GM21360 (cell line): ENCODE measurements at regions not wholly inside any gene's neighbourhood (a gene's known extent, or its start where the extent isn't known, plus 50 kb on each side); places are given as distances from the start of the nearest gene placed in this dataset.

ENCODE experiments used
- ATAC-seq: cut with Tn5 transposase; IDR thresholded peaks from one replicate; pipeline ENCODE4 v1.9.1; 2021; ENCODE audit warnings: mild to moderate bottlenecking, moderate library complexity; ENCODE audit not compliant: unreplicated experiment

DNA sequence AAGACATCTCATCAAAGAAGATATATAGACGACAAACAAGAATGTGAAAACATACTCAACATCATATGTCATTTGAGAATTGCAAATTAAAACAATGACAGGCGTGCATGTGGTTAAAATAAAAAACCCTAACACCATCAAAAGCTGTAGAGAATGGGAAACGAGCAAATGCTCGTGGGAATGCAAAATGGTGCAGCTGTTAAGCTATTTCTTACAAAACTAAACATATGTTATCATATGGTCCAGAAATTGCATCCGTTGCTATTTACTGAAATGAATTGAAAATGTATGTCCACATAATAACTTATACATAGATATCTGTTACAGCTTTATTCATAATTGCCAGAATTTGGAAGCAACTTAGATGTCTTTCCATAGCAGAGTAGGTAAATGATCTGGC, 574.4 kb downstream of the TNS3 start:
- no peak for ATAC-seq

DNA sequence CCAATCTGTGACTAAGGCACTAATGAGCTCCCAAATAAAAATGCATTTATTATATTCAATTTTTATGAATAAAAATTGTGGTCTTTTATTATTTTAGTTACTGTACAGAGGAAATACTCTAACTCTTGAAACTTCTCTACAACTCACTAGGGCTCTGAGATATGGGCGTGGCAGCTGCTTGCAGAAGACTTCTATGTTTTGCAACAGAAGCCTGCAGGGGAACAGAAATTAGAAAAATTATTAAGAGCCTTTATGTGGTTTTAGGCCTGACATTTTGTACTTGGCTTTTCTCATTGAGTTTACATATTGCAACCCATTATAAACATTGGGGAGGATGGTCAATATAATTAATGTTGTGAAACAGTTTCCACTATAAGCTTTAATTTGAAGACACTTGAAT, 581.4 kb downstream of the TNS3 start:
- no peak for ATAC-seq

DNA sequence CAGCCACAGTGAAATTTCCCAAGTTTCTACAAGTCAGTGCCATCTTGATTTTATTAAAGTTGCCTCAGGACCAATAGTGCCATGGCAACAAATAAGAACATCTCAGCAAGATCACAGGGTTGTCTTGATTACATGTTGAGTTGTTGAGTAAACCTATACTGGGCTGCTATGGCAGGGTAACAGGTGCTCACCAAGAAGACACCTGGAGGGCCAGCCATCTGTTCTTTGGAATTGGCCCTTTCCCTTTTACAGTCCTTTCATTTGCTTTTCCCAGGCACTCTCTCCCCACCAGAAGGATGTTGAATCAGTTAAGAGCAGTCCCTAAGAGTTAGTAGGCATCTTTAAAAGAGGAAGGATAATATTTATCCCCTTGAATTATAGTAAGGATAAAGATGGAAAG, 582.0 kb downstream of the TNS3 start:
- no peak for ATAC-seq

DNA sequence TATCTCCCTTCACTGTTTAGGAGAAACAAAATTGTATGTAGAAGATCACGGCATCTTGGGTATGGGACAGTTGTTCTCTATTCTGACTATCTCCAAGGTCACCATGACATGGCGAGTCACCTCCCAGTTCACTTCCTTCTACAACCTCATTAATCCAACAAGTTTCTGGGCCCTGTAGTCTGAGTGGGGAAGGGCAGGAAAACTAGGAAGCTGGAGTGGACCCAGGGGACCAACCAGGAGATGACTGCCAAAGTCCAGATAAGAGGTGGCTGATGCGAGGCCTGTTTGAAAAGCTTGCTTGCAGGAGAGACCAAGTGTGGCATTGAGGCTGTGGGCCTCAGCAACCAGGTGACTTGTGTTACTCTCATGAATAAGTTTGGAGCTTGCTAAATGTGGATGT, 584.9 kb downstream of the TNS3 start:
- ATAC-seq: no peak

DNA sequence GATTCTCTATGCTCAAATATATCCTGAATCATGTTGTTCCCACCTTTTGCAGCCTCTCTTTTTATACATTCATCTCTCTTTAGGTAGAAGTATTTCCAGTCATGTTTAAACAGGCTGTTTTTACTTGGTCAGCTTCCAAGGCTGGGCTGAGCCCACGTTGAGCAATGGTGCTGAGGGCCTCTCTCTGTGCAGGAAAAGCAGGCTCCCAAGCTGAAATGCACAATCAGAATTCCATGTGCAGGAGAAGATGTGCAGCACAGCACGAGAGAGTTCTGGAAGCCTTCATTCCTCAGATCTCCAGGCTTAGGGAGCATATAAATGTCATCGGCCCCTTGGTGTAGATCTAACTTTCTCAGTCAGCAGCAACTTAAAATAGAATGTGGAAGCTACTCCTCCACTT, 588.5 kb downstream of the TNS3 start:
- ATAC-seq: no peak

DNA sequence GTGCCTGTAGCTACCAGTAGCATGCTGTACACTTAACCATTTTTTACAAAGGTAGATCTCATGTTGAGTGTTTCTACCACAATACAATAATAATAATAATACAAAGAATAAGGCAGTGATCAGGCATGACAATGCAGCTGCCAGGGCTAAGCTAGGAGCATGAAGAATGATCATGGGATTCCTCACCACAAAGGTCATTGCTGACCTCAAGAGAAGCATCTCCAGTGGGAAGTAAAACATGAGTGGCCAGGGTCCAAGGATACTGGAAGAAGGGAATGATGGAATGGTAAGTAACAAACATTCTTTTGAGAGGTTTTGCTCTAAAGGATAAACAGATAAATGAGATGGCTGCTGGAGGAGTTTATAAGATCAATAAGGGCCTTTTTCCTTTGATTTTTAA, 591.1 kb downstream of the TNS3 start:
- ATAC-seq: no peak

DNA sequence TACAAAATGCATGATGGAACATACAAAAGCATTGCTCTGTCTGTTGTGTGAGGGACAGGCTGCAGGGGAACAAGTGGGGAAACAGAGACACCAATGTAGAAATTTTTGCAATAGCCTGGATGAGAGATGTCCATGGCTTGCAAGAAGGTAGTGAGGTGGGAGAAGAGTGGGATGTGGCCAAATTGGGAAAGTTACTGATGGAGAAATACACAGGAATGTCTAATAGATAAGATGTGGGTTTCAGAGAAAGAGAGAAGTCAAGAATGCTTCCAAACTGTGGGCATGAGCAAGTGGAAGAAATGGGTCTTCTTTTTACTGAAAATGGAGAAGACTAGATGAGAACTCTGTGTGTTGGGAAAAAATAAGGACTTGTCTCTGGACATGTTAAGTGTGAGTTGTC, 592.7 kb downstream of the TNS3 start:
- ATAC-seq: no peak

DNA sequence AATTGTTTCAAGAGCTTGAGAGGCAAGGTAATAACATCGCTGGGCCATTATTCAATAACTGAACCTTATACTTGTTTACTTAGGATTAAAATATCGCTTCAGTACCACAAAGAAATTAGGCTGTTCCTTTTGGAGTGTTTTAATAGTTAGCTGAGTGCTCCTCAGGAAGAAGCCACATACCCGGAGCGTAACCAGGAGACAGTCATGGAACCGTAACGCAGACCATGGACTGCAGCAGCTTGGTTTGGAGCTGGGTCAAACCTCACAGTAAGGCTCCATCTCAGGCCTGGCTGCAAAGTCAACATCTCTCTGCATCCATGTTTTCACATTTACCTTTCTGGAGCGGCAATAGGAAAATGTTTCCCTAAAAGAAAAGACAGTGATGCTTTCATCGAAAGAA, 599.0 kb downstream of the TNS3 start:
- ATAC-seq: no peak

DNA sequence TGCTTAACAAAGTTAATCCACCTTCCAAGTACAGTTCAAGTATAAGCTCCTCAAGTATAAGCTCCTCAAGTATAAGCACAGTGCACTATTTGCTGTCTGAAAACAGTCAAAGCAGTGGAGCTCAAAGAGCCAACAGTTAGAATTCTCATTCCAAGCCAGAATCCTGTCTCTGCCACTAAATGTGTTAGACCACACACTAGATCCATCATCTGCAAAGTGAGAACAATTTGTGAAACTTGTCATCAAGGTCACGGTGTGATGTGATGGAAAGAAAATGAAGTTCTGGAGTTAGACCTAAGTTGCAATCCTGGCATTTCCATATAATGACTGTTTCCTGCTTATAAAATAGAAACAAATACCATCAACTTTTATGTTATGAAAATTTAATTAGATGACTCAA, 602.5 kb downstream of the TNS3 start:
- ATAC-seq: no peak

DNA sequence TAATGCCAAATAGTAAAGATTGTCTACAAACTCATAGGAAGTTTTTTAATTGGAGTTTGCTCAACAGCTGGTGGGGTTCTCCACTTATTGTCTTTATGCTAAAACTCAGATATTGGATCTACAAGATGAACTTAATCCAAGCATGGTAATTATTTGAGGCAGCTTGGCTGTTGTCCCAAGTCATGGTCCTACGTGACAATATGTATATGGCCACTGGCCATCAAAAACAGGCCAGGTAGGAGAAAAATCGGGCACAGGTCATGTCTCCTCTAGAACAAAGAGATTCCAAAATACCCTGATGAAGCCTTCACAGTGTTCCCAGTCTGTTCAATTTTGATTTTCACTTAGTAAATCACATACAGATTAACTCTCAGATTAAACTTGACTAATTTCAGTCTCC, 606.4 kb downstream of the TNS3 start:
- no peak for ATAC-seq

DNA sequence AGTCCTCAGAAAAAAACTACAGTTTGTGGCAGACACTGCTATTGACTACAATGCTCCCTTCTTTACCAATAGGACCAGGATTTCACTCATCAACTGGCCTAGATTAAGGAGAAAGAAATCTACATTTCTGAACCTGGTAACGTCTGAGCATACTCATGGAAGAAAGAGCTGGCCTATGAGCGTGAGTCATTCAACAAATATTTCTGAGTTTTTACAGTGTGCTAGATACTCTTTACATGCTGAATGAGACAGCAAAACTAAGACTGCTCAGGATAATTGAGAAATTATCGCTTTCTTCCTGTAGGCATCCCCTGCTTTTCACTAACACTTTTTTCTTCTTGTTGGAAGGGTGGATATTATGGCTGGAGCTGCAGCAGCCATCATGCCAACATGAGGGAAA, 609.7 kb downstream of the TNS3 start:
- ATAC-seq: no peak

DNA sequence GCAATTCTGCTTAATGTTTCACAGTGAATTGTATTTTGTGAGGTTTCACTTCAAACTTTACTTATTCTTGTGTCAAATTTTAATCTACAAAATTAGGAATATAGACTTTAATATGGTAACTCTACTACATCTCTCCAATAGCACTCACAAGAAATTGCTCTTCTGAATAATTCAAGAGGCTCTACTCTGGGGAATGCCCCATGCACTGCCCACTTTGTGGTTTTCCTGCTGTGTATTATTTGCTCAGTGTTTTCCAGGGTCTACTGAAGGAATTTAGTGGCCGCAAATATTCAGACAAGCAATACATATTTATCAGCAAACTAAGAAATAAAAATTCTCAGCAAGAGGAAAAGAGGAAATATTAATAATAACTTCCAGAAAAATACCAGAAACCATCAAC, 611.4 kb downstream of the TNS3 start:
- ATAC-seq: no peak

DNA sequence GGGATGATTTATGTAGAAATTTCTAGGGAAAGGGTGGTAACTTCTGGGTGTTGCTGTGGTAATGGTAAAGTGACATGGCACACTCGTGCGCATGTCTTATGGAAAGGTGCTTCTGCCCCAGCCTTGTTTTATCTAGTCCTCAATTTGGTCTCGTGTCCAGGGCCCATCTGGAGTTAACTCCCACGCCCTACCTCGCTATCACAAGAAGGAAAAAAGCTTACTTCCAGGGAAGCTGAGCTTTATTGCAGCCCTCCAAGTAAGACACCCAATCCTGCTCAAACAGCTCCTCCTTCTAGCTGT, 611.8 kb downstream of the TNS3 start:
- ATAC-seq: no peak

DNA sequence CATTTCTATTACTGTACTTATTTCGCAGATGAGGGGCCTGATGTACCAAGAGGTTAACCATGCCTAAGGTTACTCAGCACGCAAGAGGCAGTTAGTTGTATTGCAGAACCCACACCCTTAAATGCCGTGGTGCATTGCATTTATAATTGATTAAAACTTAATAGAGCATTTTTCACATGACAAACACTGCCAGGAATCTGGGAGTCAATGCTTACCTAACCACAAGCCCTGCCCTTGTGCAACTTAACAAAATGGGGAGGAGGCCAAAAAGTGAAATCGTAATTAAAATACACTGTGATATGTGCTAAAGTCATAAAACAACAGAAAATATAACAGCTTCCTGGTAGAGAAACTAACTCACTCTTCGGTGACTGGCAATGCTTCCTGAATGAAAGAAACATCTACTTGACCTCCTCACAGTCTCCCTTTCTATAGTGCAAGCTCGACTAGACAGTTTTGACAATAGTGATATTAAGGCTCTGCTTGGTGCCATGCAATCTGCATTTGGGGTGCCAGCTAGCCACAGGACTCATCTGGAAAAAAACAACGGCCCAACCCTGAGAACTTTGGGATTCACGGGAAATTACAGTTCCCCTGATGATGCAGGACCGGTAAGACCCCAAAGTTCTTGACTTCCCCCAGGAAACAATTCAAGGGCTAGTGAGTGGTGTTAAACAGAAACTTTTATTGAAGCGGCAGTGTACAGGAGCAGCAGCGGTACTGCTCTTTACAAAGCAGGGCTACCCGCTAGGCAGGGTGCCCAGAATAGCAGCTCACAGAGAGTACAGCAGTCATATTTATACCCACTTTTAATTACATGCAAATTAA, 612.4 kb downstream of the TNS3 start:
- no peak for ATAC-seq

DNA sequence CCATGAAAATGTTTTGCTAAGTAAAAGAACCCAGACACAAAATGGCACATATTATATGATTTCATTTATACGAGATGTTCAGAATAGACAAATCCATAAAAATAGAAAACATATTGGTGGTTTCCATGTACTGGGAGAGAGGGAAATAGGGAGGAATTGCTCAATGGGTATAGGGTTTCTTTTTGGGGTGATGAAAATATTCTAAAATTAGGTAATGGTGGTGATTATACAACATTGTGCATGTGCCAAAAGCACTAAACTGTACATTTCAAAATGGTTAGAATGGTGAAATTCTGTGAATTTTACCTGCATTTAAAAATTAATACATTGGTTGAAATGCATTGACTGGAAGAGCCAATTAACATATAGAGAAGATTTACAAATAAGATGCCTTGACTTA, 613.9 kb downstream of the TNS3 start:
- ATAC-seq: no peak

DNA sequence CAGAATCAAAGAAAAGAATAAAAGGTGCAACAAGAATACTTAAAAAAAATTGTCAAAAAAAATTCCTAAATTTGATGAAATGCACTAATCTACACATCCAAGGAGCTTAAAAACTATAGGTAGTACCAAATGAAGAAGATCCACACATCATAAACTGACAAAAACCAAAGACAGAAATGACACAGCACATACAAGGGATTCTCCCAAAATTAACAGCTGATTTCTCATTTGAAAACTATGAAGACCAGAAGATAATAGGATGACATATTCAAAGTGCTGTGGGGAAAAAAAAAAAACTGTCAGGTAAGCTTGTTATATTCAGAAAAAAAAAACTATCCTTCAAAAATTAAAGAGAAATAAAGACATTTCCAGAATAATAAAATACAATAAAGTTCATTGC, 618.2 kb downstream of the TNS3 start:
- ATAC-seq: no peak

DNA sequence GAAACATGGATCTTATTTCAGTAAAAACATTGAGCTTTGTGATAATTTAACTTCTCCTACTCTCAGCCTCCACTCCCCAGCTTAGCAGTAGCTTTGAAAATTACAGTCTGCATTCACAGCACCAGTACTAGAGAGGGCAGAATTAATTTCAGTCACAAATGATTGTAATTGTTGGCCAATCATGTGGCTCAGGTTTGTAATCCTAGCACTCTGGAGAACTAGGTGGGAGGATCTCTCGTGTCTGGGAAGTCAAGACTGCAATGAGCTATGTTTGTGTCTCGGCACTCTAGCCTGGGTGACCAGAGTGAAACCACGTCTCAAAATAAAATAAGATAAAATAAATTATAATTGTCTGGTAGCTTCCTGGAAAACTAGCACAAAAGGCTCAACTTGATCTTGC, 620.9 kb downstream of the TNS3 start:
- no peak for ATAC-seq

DNA sequence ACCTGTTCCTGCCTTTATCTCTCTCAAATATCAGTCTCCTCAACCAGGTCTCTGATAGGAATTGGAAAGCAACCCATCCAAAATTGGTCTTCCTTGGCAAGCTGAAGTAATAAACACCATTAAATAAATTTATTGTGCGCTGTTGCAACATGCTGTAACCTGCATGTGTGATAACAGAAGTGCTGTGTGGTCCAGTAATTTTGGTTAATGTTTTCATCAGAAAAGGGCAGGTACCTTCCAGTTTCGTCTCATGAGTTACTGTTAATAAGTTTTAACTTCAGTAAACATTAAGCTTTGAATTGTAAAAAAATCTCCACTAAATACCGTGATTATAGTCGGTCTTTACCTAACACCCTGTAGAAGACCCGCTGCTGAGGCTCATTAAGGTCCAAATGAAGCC, 624.7 kb downstream of the TNS3 start:
- ATAC-seq: no peak

DNA sequence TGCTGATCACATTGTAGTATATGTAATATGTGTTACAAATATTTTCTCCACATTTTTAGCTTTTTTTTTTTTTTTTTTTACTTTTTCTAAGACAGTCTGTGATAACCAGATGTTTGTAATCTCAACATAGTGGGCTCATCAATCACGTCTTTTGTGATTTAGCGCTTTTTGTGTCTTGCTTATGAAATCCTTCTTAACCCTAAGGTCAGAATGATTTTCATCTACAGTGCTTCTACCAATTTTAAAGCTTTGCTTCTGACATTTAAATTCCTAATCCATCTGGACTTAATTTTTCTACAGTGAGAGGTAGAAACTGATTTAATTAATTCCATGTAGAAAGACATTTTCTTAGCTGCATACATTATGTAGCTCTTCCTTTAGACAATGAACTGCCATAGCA, 626.4 kb downstream of the TNS3 start:
- no peak for ATAC-seq

DNA sequence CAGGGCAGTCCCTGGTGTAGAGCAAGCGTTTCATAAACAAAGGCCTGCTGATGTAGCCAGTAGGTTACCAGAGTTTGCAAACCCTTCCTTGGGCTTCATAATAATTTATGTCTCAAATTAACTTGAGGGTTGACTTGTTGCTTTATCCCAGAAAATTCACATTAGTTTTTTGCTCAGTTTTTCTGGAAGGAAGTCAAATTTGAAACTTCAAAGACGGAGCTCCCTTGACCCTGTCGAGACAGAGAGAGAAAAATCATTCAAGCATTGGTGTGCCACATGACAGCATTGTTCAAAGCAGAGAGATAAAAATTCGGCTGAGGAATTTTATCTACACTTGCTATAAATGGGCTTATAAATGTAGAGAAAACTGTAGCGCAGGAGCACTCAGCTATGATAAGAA, 627.7 kb downstream of the TNS3 start:
- ATAC-seq: no peak

DNA sequence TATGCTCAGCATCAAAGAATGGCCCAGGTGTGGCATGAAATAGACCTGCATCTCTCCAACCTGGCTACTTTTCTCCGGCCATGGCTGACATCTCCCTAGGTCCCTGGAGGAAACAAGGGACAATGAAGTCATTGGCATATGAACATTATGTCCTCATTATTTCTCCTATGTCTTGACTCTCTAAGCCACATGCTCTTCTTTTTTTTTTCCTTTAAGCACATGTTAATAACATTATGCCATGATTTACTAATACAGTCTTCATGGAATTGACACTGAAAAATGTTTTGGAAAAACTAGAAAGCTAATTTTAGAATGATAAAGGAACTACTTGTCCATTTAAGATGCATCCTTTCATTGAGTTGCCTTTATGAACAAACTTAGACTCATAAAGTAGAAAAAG, 628.9 kb downstream of the TNS3 start:
- ATAC-seq: no peak

DNA sequence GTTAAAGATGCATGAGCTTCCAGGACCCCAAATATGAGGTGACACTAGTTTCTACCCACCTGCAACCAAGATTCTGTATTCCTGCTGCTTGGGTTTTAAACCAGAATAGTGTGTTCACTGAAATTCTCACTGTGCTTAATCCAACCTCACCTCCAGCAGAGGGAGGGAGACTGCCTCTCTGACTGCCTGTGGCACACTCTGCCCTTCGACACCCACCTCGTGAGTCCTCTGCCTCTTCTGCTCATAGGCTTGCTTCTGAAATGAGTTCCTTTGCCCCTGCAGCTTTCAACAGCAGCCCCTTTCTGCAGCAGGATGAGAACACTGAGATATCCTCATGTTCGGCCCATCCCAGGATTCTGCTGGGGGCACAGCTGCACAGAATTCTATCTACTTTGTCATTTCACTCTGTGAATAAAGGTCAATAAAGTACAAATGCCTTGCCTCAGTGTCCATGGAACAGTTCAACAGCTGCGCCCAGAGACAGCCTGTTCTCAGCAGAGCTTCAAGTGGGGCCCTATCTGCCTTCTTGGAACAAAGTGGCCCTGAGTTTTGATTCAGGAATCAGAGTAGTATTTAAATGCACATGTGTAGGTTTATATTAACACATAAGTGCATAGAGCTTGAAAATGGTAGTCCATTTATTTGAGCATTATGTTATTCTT, 632.5 kb downstream of the TNS3 start:
- ATAC-seq: no peak

DNA sequence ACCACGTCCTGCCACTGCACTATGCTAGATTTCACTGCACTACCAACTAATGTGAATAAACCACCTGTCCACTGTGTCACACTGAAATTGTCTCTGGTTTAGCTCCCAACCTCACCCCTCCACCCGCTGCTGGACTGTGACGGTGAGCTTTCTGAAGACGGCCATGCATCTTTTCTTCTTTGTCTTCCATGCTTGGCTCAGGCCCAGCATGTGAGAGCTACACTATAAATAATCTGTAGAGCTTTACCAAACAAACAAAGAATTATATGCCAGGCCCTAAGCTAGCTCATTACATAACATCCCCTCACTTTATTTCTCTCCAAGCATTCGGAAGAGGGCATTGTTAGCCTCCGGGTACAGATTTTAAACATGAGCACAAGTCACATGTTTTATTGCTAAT, 633.2 kb downstream of the TNS3 start:
- ATAC-seq: no peak
